ENCODE measurements at regions not wholly inside any gene's neighbourhood (a gene's known extent, or its start where the extent isn't known, plus 50 kb on each side); places are given as distances from the start of the nearest gene placed in this dataset.
"Not testable (repeated sequence)": the region's sequence is repeated elsewhere in the genome, so short reads cannot be mapped to it uniquely, and the experiment has no call there.

GRCh38 chr16:21513337-21513741 is 86.0 kb upstream of the METTL9 start:
- peak; percentile 43 for DNase-seq
- intact Hi-C loops (cut with DNase I), result not testable (repeated sequence)
- peak in 1 of 2 donors; percentile 4 for ATAC-seq

GRCh38 chr16:21513812-21514473 is 85.4 kb upstream of the METTL9 start:
- ATAC-seq, result peak; percentile 17 to 20

GRCh38 chr16:21514474-21514840 is 84.9 kb upstream of the METTL9 start:
- ATAC-seq, result not testable (repeated sequence)
- peak; percentile 21 for DNase-seq

More at GRCh38 chr16:21513812-21514473, 85.4 kb upstream of the METTL9 start:
- intact Hi-C loops (cut with DNase I), result not testable (repeated sequence)
- peak; percentile 76 for DNase-seq

GRCh38 chr16:21516705-21517040 is 82.7 kb upstream of the METTL9 start:
- ATAC-seq; intact Hi-C loops (cut with DNase I): not testable (repeated sequence)
- DNase-seq, result peak; percentile 3

More at GRCh38 chr16:21514474-21514840, 84.9 kb upstream of the METTL9 start:
- intact Hi-C loops (cut with DNase I), result not testable (repeated sequence)

- ATAC-seq; intact Hi-C loops (cut with DNase I): not testable (repeated sequence)
Measured at GRCh38 chr16:21517263-21517662, 82.1 kb upstream of the METTL9 start.

GRCh38 chr16:21519361-21520133 is 79.8 kb upstream of the METTL9 start:
- peak; percentile 50 for DNase-seq

More at GRCh38 chr16:21517263-21517662, 82.1 kb upstream of the METTL9 start:
- DNase-seq, result peak; percentile 4

GRCh38 chr16:21520134-21521047 is 79.0 kb upstream of the METTL9 start:
- intact Hi-C loops (cut with DNase I), result not testable (repeated sequence)
- peak; percentile 91 to 92 for ATAC-seq
- DNase-seq, result peak; percentile 100

More at GRCh38 chr16:21519361-21520133, 79.8 kb upstream of the METTL9 start:
- peak; percentile 6 to 27 for ATAC-seq
- intact Hi-C loops (cut with DNase I), result not testable (repeated sequence)

GRCh38 chr16:21521048-21521389 is 78.4 kb upstream of the METTL9 start:
- ATAC-seq; intact Hi-C loops (cut with DNase I): not testable (repeated sequence)
- peak; percentile 2 for DNase-seq

- intact Hi-C loops (cut with DNase I), result not testable (repeated sequence)
- peak; percentile 35 for DNase-seq
- ATAC-seq, result peak in 1 of 2 donors; percentile 0
Measured at GRCh38 chr16:21521390-21522143, 77.8 kb upstream of the METTL9 start.

GRCh38 chr16:21522846-21523245 is 76.5 kb upstream of the METTL9 start:
- ATAC-seq; intact Hi-C loops (cut with DNase I): not testable (repeated sequence)
- DNase-seq, result peak; percentile 18

- ATAC-seq (no peak), DNase-seq (peak; percentile 30)
- intact Hi-C loops (cut with DNase I), result no loop called here
Measured at GRCh38 chr16:21523411-21524067, 75.8 kb upstream of the METTL9 start.

- intact Hi-C loops (cut with DNase I), result no loop called here
- no peak for ATAC-seq
Measured at GRCh38 chr16:21524068-21524751, 75.2 kb upstream of the METTL9 start.

GRCh38 chr16:21524752-21525028 is 74.7 kb upstream of the METTL9 start:
- DNase-seq; ATAC-seq; intact Hi-C loops (cut with DNase I): not testable (repeated sequence)

More at GRCh38 chr16:21524068-21524751, 75.2 kb upstream of the METTL9 start:
- DNase-seq, result peak; percentile 14

GRCh38 chr16:21525029-21525895 is 74.1 kb upstream of the METTL9 start:
- ATAC-seq; intact Hi-C loops (cut with DNase I): not testable (repeated sequence)
- peak; percentile 34 for DNase-seq

GRCh38 chr16:21525956-21526922 is 73.1 kb upstream of the METTL9 start:
- DNase-seq, result peak; percentile 17
- intact Hi-C loops (cut with DNase I), result not testable (repeated sequence)

More at GRCh38 chr16:21525956-21526922, 73.1 kb upstream of the METTL9 start:
- not testable (repeated sequence) for ATAC-seq
